ENCODE measurements at regions not wholly inside any gene's neighbourhood (a gene's known extent, or its start where the extent isn't known, plus 50 kb on each side); places are given as distances from the start of the nearest gene placed in this dataset.

DNA sequence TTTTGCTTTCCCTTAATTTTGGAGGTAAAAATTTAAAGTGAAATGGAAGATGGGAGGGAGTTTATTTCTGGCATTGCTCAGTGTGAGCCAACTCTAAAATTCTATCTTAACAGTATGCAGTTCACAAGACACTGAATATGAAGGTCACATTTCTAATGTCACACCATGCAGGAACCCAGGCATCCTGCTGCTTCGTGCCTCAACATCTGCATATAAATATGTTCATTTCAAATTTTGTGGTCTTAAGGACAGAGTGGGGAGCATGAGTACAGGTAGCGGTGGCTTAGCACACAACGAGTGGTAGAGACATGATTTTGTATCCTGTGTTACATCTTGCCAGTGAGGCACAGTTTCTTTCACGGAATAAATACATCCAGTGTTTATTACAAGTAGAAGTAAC is 102.4 kb downstream of the ARL4C start:
- Histone ChIP-seq H3K79me2 (ENCODE audit: control insufficient read depth, insufficient read depth, low read length) (no peaks in the 10 kb centered on the region), H3K27me3 (ENCODE audit: control insufficient read depth, insufficient read depth, low read length) (no peaks in the 10 kb centered on the region), H3K36me3 (ENCODE audit: control insufficient read depth, insufficient read depth, low read length) (no peaks in the 10 kb centered on the region), H3K4me3 (replicated peaks in 1 of 4; ENCODE audit: control extremely low read depth in 1 of 4, insufficient read depth in 1 of 4, low read depth in 3 of 4, low read length in 4 of 4) (no peak overlapping the region), H3K4me2 (ENCODE audit: extremely low read depth, insufficient read depth, low read length) (no peak overlapping the region), H2AFZ (ENCODE audit: low read length) (no peak overlapping the region), H3K4me1 (ENCODE audit: control insufficient read depth, extremely low read depth, insufficient read depth, low read length) (no peaks in the 10 kb centered on the region), H4K20me1 (ENCODE audit: control insufficient read depth, extremely low read depth, insufficient read depth, low read length) (no peaks in the 10 kb centered on the region), H3K9me3 (ENCODE audit: control insufficient read depth, insufficient read depth, low read depth, low read length) (no peaks in the 10 kb centered on the region), H3K9ac (ENCODE audit: insufficient read depth, low read length) (no peak overlapping the region), H3K27ac (ENCODE audit: insufficient read depth, low read length) (no peak overlapping the region)
- DNase-seq (ENCODE audit: low read depth in 2 of 2) = no peak
- TF ChIP-seq EZH2 (IDR thresholded peaks at IDR 0.05; ENCODE audit: low read length, missing control alignments) = no peak

DNA sequence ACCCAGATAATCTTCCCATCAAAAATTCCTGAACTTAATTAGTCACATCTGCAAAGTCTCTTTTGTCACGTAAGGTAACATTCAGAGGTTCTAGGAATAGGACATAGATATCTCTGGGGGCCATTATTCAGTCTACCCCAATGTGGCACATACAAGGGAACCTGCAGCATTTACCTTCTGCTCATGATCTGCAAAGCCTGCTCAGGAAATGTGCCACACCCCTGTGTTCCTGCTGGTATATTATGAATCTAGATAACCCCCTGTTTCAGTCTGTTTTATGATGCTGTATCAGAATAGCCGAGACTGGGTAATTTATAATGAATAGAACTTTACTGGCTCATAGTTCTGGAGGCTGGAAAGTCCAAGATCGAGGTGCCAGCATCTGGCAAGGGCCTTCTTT is 103.5 kb downstream of the ARL4C start:
- H3K4me2 ChIP-seq (ENCODE audit: extremely low read depth, insufficient read depth, low read length) = no peak overlapping the region
- no peak overlapping the region for H2AFZ ChIP-seq (ENCODE audit: low read length)
- no peak overlapping the region for H3K4me3 ChIP-seq (replicated peaks in 1 of 4; ENCODE audit: control extremely low read depth in 1 of 4, insufficient read depth in 1 of 4, low read depth in 3 of 4, low read length in 4 of 4)
- no peaks in the 10 kb centered on the region for H3K9me3 ChIP-seq (ENCODE audit: control insufficient read depth, insufficient read depth, low read depth, low read length)
- no peaks in the 10 kb centered on the region for H4K20me1 ChIP-seq (ENCODE audit: control insufficient read depth, extremely low read depth, insufficient read depth, low read length)
- no peaks in the 10 kb centered on the region for H3K4me1 ChIP-seq (ENCODE audit: control insufficient read depth, extremely low read depth, insufficient read depth, low read length)
- H3K27ac ChIP-seq (ENCODE audit: insufficient read depth, low read length) = no peak overlapping the region
- H3K79me2 ChIP-seq (ENCODE audit: control insufficient read depth, insufficient read depth, low read length) = no peaks in the 10 kb centered on the region
- no peaks in the 10 kb centered on the region for H3K27me3 ChIP-seq (ENCODE audit: control insufficient read depth, insufficient read depth, low read length)
- no peak for TF ChIP-seq EZH2 (IDR thresholded peaks at IDR 0.05; ENCODE audit: low read length, missing control alignments)
- TF ChIP-seq, protein P1, sequence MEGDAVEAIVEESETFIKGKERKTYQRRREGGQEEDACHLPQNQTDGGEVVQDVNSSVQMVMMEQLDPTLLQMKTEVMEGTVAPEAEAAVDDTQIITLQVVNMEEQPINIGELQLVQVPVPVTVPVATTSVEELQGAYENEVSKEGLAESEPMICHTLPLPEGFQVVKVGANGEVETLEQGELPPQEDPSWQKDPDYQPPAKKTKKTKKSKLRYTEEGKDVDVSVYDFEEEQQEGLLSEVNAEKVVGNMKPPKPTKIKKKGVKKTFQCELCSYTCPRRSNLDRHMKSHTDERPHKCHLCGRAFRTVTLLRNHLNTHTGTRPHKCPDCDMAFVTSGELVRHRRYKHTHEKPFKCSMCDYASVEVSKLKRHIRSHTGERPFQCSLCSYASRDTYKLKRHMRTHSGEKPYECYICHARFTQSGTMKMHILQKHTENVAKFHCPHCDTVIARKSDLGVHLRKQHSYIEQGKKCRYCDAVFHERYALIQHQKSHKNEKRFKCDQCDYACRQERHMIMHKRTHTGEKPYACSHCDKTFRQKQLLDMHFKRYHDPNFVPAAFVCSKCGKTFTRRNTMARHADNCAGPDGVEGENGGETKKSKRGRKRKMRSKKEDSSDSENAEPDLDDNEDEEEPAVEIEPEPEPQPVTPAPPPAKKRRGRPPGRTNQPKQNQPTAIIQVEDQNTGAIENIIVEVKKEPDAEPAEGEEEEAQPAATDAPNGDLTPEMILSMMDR (conservative IDR thresholded peaks at IDR 0.05 in 1 of 2, IDR thresholded peaks at IDR 0.05 in 1 of 2; ENCODE audit: low read depth in 1 of 2, low read length in 2 of 2) = no peak
- DNase-seq (ENCODE audit: low read depth in 2 of 2) = no peak
- H3K9ac ChIP-seq (ENCODE audit: insufficient read depth, low read length) = no peak overlapping the region
- no peaks in the 10 kb centered on the region for H3K36me3 ChIP-seq (ENCODE audit: control insufficient read depth, insufficient read depth, low read length)

DNA sequence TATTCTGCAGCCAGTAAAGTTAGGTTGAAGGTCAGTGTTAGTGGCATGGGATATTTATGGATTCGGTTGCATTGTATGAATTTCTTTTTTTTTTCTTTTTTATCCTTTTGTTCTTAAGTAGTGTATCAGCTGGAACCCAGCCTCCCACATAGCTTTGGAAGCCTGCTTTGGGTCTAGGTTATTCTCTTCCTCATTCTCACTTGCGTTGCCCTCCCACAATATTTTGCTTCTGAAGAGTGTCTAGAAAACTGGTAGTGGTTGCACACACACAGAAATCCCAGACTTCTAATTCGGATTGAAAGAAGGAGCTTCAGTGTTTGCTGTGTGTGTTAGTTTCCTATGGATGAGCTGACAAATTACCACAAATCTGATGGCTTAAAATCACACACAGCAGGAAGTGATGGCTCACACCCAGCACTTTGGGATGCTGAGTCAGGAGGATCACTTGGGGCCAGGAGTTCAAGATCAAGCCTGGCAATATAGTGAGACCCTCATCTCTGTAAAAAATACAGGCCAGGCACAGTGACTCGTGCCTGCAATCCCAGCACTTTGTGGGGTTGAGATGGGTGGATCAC is 104.8 kb downstream of the ARL4C start:
- H4K20me1 ChIP-seq (ENCODE audit: control insufficient read depth, extremely low read depth, insufficient read depth, low read length) = no peaks in the 10 kb centered on the region
- no peaks in the 10 kb centered on the region for H3K27me3 ChIP-seq (ENCODE audit: control insufficient read depth, insufficient read depth, low read length)
- H2AFZ ChIP-seq (ENCODE audit: low read length) = no peak overlapping the region
- no peaks in the 10 kb centered on the region for H3K4me1 ChIP-seq (ENCODE audit: control insufficient read depth, extremely low read depth, insufficient read depth, low read length)
- no peaks in the 10 kb centered on the region for H3K36me3 ChIP-seq (ENCODE audit: control insufficient read depth, insufficient read depth, low read length)
- no peak overlapping the region for H3K4me3 ChIP-seq (replicated peaks in 1 of 4; ENCODE audit: control extremely low read depth in 1 of 4, insufficient read depth in 1 of 4, low read depth in 3 of 4, low read length in 4 of 4)
- no peak for DNase-seq (ENCODE audit: low read depth in 2 of 2)
- H3K27ac ChIP-seq (ENCODE audit: insufficient read depth, low read length) = no peak overlapping the region
- H3K9ac ChIP-seq (ENCODE audit: insufficient read depth, low read length) = no peak overlapping the region
- no peak for TF ChIP-seq EZH2 (IDR thresholded peaks at IDR 0.05; ENCODE audit: low read length, missing control alignments)
- TF ChIP-seq, protein P1 (conservative IDR thresholded peaks at IDR 0.05 in 1 of 2, IDR thresholded peaks at IDR 0.05 in 1 of 2; ENCODE audit: low read depth in 1 of 2, low read length in 2 of 2) = no peak
- H3K4me2 ChIP-seq (ENCODE audit: extremely low read depth, insufficient read depth, low read length) = no peak overlapping the region
- no peaks in the 10 kb centered on the region for H3K79me2 ChIP-seq (ENCODE audit: control insufficient read depth, insufficient read depth, low read length)
- no peaks in the 10 kb centered on the region for H3K9me3 ChIP-seq (ENCODE audit: control insufficient read depth, insufficient read depth, low read depth, low read length)

All from fibroblast of lung (primary cell).